ENCODE measurements at regions not wholly inside any gene's neighbourhood (a gene's known extent, or its start where the extent isn't known, plus 50 kb on each side); places are given as distances from the start of the nearest gene placed in this dataset.
"Not testable (repeated sequence)": the region's sequence is repeated elsewhere in the genome, so short reads cannot be mapped to it uniquely, and the experiment has no call there.

- Histone ChIP-seq H3K9me3 (ENCODE audit: low read length) (no peaks in the 10 kb centered on the region), H3F3A (ENCODE audit: insufficient read depth, low read length) (no peaks in the 10 kb centered on the region)
These were observed 217.0 kb upstream of the OBI1 start for GRCh38 chr13:78875792-78876580.

GRCh38 chr13:78868991-78869390, 210.0 kb upstream of the OBI1 start:
- H3K9me2 ChIP-seq (ENCODE audit: low read depth, low read length): no peaks in the 10 kb centered on the region
- H3K27ac ChIP-seq (ENCODE audit: low read depth, low read length, poor library complexity, severe bottlenecking): no peak overlapping the region
- no peak overlapping the region for H2AFZ ChIP-seq (ENCODE audit: low read length)
- no peaks in the 10 kb centered on the region for H3K36me3 ChIP-seq (ENCODE audit: insufficient read depth, low read length)
- H4K20me1 ChIP-seq (ENCODE audit: insufficient read depth, low read length): no peaks in the 10 kb centered on the region
- no peak for TF ChIP-seq EZH2 (IDR thresholded peaks at IDR 0.05; ENCODE audit: borderline replicate concordance, low read length)
- no peak for TF ChIP-seq CTCF (IDR thresholded peaks at IDR 0.05; ENCODE audit: low read length)
- no peak overlapping the region for H3K4me2 ChIP-seq (ENCODE audit: low read length)
- no peaks in the 10 kb centered on the region for H3K4me1 ChIP-seq (ENCODE audit: insufficient read depth, low read length, severe bottlenecking)
- H3K27me3 ChIP-seq (ENCODE audit: insufficient read depth, low read length): no peaks in the 10 kb centered on the region
- H3K79me2 ChIP-seq (ENCODE audit: insufficient read depth, low read length): no peaks in the 10 kb centered on the region
- no peak overlapping the region for H3K4me3 ChIP-seq (ENCODE audit: low read depth, low read length, poor library complexity, severe bottlenecking)
- no peaks in the 10 kb centered on the region for H3K9me3 ChIP-seq (ENCODE audit: low read length)
- H3K9ac ChIP-seq (ENCODE audit: low read length): no peak overlapping the region
- no peaks in the 10 kb centered on the region for H3F3A ChIP-seq (ENCODE audit: insufficient read depth, low read length)

More at GRCh38 chr13:78875792-78876580, 217.0 kb upstream of the OBI1 start:
- no peaks in the 10 kb centered on the region for H3K36me3 ChIP-seq (ENCODE audit: insufficient read depth, low read length)
- H3K27me3 ChIP-seq (ENCODE audit: insufficient read depth, low read length): no peaks in the 10 kb centered on the region
- no peaks in the 10 kb centered on the region for H4K20me1 ChIP-seq (ENCODE audit: insufficient read depth, low read length)
- H3K4me1 ChIP-seq (ENCODE audit: insufficient read depth, low read length, severe bottlenecking): no peaks in the 10 kb centered on the region
- no peak overlapping the region for H3K4me3 ChIP-seq (ENCODE audit: low read depth, low read length, poor library complexity, severe bottlenecking)
- H3K4me2 ChIP-seq (ENCODE audit: low read length): no peak overlapping the region
- TF ChIP-seq EZH2 (IDR thresholded peaks at IDR 0.05; ENCODE audit: borderline replicate concordance, low read length): no peak
- TF ChIP-seq CTCF (IDR thresholded peaks at IDR 0.05; ENCODE audit: low read length): peak; percentile 59
- no peak overlapping the region for H3K9ac ChIP-seq (ENCODE audit: low read length)
- no peak overlapping the region for H2AFZ ChIP-seq (ENCODE audit: low read length)
- no peaks in the 10 kb centered on the region for H3K9me2 ChIP-seq (ENCODE audit: low read depth, low read length)
- H3K79me2 ChIP-seq (ENCODE audit: insufficient read depth, low read length): no peaks in the 10 kb centered on the region
- no peak overlapping the region for H3K27ac ChIP-seq (ENCODE audit: low read depth, low read length, poor library complexity, severe bottlenecking)

- H3K9me2 ChIP-seq (ENCODE audit: low read depth, low read length): no peaks in the 10 kb centered on the region
- no peak for TF ChIP-seq CTCF (IDR thresholded peaks at IDR 0.05; ENCODE audit: low read length)
- no peak for TF ChIP-seq EZH2 (IDR thresholded peaks at IDR 0.05; ENCODE audit: borderline replicate concordance, low read length)
These were observed 208.7 kb upstream of the OBI1 start for GRCh38 chr13:78867655-78868054.

GRCh38 chr13:78866076-78866475, 207.1 kb upstream of the OBI1 start:
- not testable (repeated sequence) for H3K27ac ChIP-seq (ENCODE audit: low read depth, low read length, poor library complexity, severe bottlenecking); H3K4me3 ChIP-seq (ENCODE audit: low read depth, low read length, poor library complexity, severe bottlenecking); H2AFZ ChIP-seq (ENCODE audit: low read length); H3K79me2 ChIP-seq (ENCODE audit: insufficient read depth, low read length); H3K36me3 ChIP-seq (ENCODE audit: insufficient read depth, low read length); H3F3A ChIP-seq (ENCODE audit: insufficient read depth, low read length); H3K4me1 ChIP-seq (ENCODE audit: insufficient read depth, low read length, severe bottlenecking); H3K9me3 ChIP-seq (ENCODE audit: low read length); H3K4me2 ChIP-seq (ENCODE audit: low read length); H3K9me2 ChIP-seq (ENCODE audit: low read depth, low read length); H3K27me3 ChIP-seq (ENCODE audit: insufficient read depth, low read length); H4K20me1 ChIP-seq (ENCODE audit: insufficient read depth, low read length); H3K9ac ChIP-seq (ENCODE audit: low read length)

More at GRCh38 chr13:78867655-78868054, 208.7 kb upstream of the OBI1 start:
- Histone ChIP-seq H4K20me1 (ENCODE audit: insufficient read depth, low read length) (no peaks in the 10 kb centered on the region), H3K9me3 (ENCODE audit: low read length) (no peaks in the 10 kb centered on the region), H3K4me3 (ENCODE audit: low read depth, low read length, poor library complexity, severe bottlenecking) (no peak overlapping the region), H3K27ac (ENCODE audit: low read depth, low read length, poor library complexity, severe bottlenecking) (no peak overlapping the region), H3K27me3 (ENCODE audit: insufficient read depth, low read length) (no peaks in the 10 kb centered on the region), H3K4me2 (ENCODE audit: low read length) (no peak overlapping the region), H3K36me3 (ENCODE audit: insufficient read depth, low read length) (no peaks in the 10 kb centered on the region), H3K4me1 (ENCODE audit: insufficient read depth, low read length, severe bottlenecking) (no peaks in the 10 kb centered on the region), H3K9ac (ENCODE audit: low read length) (no peak overlapping the region), H3K79me2 (ENCODE audit: insufficient read depth, low read length) (no peaks in the 10 kb centered on the region), H3F3A (ENCODE audit: insufficient read depth, low read length) (no peaks in the 10 kb centered on the region), H2AFZ (ENCODE audit: low read length) (no peak overlapping the region)
